ENCODE measurements at regions not wholly inside any gene's neighbourhood (a gene's known extent, or its start where the extent isn't known, plus 50 kb on each side); places are given as distances from the start of the nearest gene placed in this dataset.

GRCh38 chr5:8012131-8012977, 143.4 kb downstream of the MTRR start:
- H3K79me2 ChIP-seq (ENCODE audit: insufficient read depth), result no peaks in the 10 kb centered on the region
- POLR2A ChIA-PET, result no interaction called here
- H3K9ac ChIP-seq, result no peak overlapping the region
- whole genome bisulfite sequencing (ENCODE audit: low lambda C conversion rate), result 18% methylated on average over 9 of the region's 9 CpGs
- no peaks in the 10 kb centered on the region for H3K9me2 ChIP-seq
- H3F3A ChIP-seq (replicated peaks; ENCODE audit: insufficient read depth), result no peaks in the 10 kb centered on the region
- no peaks in the 10 kb centered on the region for H3K9me3 ChIP-seq
- H3K27me3 ChIP-seq (ENCODE audit: insufficient read depth), result no peaks in the 10 kb centered on the region
- no peak for DNase-seq
- no peaks in the 10 kb centered on the region for H4K20me1 ChIP-seq (ENCODE audit: insufficient read depth)
- H2AFZ ChIP-seq (ENCODE audit: low read depth), result no peak overlapping the region
- no peaks in the 10 kb centered on the region for H3K36me3 ChIP-seq (replicated peaks in 1 of 2; ENCODE audit: control insufficient read depth in 1 of 2, insufficient read depth in 2 of 2, low read length in 1 of 2)
- TF ChIP-seq CHD2 (IDR thresholded peaks at IDR 0.05; ENCODE audit: low read length, partially characterized antibody) (no peak), FOXM1 (IDR thresholded peaks at IDR 0.05; ENCODE audit: low read depth) (no peak), EZH2phosphoT487 (IDR thresholded peaks at IDR 0.05; ENCODE audit: borderline replicate concordance, low read depth) (no peak), RXRA (IDR thresholded peaks at IDR 0.05; ENCODE audit: borderline replicate concordance, low read depth) (no peak), TAF1 (IDR thresholded peaks at IDR 0.05; ENCODE audit: borderline replicate concordance, low read depth, low read length) (no peak), USF2 (IDR thresholded peaks at IDR 0.05; ENCODE audit: borderline replicate concordance, low read depth, low read length) (no peak), FOXJ3 (CRISPR knock-in tag; IDR thresholded peaks at IDR 0.05) (no peak), TCF12 (IDR thresholded peaks at IDR 0.05) (no peak), RAD21 (IDR thresholded peaks at IDR 0.05; ENCODE audit: low read length) (no peak), NRF1 (IDR thresholded peaks at IDR 0.05; ENCODE audit: low read depth, low read length) (no peak), USF1 (IDR thresholded peaks at IDR 0.05; ENCODE audit: borderline replicate concordance, low read depth) (no peak), ELF1 (IDR thresholded peaks at IDR 0.05) (no peak), MAX (IDR thresholded peaks at IDR 0.05; ENCODE audit: low read depth) (no peak), IRF3 (IDR thresholded peaks at IDR 0.05; ENCODE audit: low read depth, low read length) (no peak), SMC3 (IDR thresholded peaks at IDR 0.05; ENCODE audit: low read depth, low read length) (no peak), EP300 (IDR thresholded peaks at IDR 0.05; ENCODE audit: borderline replicate concordance in 1 of 2, low read depth in 1 of 2, low read length in 1 of 2) (no peak), TEAD4 (IDR thresholded peaks at IDR 0.05; ENCODE audit: borderline replicate concordance, insufficient read depth) (no peak), RFX5 (IDR thresholded peaks at IDR 0.05; ENCODE audit: low read length) (no peak), GABPA (IDR thresholded peaks at IDR 0.05; ENCODE audit: low read depth) (no peak), POLR2AphosphoS5 (IDR thresholded peaks at IDR 0.05; ENCODE audit: low read depth, low read length) (no peak)
- no peak overlapping the region for H3K27ac ChIP-seq (ENCODE audit: low read depth in 2 of 2, low read length in 1 of 2)
- CTCF ChIA-PET, result interaction anchor here (0.6 kb wide), 1 partner anchor 836 kb away, joined by 3 read pairs; no protein-coding TSS in a partner anchor
- no peak overlapping the region for H3K4me3 ChIP-seq (ENCODE audit: low read depth in 2 of 2, low read length in 1 of 2)
- no peak overlapping the region for H3K4me2 ChIP-seq
- no peaks in the 10 kb centered on the region for H3K4me1 ChIP-seq (ENCODE audit: control insufficient read depth in 1 of 2, insufficient read depth in 2 of 2, low read depth in 1 of 2, low read length in 1 of 2)

All from SK-N-SH (cell line).